GM18498 (cell line): ENCODE measurements at regions not wholly inside any gene's neighbourhood (a gene's known extent, or its start where the extent isn't known, plus 50 kb on each side); places are given as distances from the start of the nearest gene placed in this dataset.

Experiments used
- ATAC-seq: cut with Tn5 transposase; IDR thresholded peaks from one replicate; pipeline ENCODE4 v1.9.1; 2021; ENCODE audit warnings: mild to moderate bottlenecking, moderate library complexity; ENCODE audit not compliant: unreplicated experiment

DNA sequence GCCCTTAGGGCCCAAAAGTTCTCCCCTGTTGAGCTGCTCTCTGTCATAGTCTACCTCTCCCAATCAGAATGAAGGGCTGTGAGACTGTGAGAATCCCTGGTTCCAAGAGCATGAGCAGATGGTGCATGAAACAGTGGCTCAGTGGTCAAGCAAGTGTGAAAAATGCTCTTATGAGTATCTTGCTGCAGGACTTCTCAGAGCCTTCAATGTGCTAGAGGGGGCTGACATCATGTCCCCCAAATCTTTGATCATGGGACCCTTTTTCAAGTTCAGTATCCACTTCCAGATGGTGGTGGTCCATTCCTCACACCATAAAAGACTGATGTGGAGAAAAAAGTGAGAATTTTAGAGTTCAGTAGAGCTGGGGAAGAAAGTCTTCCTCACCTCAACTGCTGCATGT is 265.3 kb upstream of the HABP2 start:
- no peak for ATAC-seq

DNA sequence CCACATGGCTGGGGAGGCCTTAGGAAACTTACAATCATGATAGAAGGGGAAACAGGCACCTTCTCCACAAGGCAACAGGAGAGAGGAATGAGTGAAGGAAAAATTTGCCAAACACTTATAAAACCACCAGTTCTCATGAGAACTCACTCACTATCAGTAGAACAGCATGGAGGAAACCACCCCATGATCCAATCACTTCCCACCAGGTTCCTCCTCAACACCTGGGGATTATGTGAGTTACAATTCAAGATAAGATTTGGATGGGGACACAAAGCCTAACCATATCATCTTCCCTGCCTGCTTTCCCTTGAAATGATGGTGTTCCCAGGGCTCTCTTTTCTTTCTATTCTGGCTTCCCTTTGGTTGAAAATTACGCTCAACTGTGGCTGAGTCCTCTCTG is 262.7 kb upstream of the HABP2 start:
- ATAC-seq, result no peak

DNA sequence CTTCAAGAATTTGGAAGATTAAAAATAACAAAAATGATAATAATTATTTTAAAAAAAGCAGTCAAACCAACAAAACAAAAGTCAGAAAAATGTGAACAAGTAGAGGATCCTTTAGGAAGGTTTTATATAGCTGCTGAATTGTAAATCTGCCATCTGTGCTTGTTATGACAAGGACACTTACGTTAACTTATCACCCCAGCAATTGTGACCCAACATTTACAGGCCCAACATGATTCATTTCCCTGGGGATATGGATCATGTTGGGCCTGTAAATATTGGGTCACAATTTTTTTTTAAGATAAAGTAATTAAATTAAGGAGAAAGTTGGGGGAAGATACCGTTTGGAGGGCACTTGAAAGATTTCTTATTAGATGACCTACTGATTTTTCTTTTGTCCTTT is 261.4 kb upstream of the HABP2 start:
- no peak for ATAC-seq

DNA sequence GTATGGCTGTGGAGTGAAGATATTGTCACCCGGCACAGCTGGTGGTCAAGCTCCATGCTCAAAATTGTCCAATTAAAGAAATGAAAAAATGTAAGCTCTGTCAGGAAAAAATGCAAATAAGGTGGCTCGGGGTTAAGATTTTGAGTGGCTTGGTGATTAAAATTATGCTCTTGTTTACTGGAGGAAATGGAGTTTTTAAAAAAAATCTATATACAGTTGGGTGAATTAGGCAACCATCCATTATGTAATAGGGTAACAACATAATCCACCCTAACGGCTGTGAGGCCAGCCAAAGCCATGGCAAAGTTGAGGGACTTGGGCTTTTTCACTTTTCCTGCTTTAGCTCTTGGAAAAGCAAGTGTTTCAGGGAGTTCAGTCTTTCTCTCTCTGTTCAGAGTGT is 260.8 kb upstream of the HABP2 start:
- no peak for ATAC-seq

DNA sequence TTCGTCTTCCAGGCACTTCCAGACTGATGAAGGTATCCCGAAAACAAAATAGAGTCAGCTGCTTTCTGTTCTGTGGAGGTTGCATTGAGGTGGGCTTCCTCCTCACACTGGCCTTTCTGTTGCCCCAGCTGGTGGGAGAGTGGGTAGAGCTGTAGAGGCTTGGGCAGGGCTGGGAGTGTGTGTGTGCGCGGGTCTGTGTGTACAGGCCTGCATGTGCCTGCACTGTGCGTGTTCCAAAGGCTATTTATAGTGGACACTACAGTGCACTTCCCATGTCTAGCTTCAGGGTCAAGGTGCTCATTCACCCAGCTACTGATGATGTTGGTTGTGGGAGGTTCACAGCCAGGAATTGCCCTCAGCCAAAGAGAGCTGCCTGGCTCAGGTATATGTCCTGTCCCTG is 260.1 kb upstream of the HABP2 start:
- ATAC-seq, result no peak

DNA sequence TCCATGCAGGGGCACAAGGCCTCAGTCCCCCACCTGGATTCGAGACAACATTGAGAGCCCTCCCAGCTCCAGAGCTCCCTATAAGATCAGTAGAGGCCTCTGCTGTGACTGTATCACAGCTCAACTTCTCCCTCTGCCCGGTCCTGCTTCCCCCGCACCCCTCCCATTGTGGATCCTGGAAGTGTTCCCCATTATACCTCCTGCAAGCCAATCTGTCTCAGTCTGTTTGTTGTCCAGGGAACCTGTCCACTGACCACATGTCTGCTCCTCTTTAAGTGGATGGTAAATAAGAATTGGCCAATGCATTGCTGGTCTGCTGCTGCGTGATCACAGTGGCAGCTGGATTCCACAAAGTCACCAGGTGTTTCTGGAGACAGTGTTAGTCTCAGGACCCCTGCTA is 259.7 kb upstream of the HABP2 start:
- no peak for ATAC-seq

DNA sequence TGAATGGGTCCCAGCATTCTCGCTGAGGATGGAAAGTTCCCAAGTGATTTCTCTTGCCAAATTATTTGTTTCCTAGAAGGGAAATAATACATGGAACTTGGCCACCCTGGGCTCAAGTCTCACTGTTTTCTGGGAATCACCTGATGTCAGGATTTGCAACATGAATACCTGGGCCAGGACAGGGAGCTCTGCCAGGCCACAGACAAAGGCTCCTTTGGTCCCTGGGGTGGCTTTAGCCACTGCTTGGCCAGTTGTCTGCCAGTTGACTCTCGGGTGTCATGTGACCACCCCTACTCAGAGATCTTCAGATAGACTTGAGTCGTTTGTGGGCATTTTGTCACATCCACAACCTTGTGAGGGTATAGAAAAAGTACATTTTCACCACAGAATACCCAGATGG is 258.0 kb upstream of the HABP2 start:
- ATAC-seq, result no peak

DNA sequence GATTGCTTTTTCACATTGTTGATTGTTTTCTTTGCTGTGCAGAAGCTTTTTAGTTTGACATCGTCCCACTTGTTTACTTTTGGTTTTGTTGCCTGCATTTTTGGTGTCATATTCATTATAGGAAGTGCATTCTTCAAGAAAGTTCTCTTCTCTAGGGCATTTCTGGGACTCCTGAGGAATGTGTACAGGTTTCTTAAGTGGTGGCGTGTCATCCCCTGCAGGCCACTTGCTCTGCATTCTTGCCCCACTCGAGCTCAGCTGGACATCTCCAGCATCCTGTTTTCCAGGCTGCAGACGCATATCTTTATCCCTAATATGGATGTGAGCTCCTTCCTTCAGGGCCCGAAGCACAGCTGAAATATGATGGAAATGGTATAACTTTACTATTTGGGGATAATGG is 255.6 kb upstream of the HABP2 start:
- no peak for ATAC-seq

DNA sequence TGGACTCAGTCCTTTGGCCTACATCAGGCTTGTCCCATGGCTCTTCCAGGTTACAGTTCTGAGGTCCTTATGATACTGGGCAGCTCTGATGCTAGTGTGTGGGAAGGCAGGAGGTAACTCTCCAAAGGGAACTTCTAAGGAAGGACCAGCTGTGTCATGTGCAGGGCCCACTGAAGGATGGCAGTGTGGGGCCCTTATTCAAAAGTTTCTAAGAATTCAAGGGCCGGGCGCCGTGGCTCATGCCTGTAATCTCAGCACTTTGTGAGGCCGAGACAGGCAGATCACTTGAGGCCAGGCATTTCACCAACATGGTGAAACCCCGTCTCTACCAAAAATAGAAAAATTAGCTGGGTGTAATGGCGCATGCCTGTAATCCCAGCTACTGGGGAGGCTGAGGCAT is 254.2 kb upstream of the HABP2 start:
- ATAC-seq, result no peak

DNA sequence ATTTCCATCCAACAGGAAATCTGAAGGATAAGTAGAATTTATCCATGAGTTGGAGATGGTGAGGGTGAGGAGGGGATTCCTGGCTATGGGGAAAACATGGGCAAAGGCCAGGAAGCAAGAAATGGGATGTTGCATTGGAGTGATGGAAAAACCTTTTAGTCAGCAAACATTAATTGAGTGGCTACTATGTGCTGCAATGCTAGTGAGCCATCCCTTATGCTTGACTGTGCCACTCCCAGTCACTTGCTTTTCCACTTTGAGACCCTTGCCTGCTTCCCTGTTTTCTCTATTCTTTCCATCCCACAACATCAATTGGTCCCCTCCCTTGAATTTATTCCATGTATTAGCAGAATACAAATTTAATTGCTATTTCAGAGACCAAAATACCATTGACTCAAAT is 252.7 kb upstream of the HABP2 start:
- ATAC-seq, result no peak

DNA sequence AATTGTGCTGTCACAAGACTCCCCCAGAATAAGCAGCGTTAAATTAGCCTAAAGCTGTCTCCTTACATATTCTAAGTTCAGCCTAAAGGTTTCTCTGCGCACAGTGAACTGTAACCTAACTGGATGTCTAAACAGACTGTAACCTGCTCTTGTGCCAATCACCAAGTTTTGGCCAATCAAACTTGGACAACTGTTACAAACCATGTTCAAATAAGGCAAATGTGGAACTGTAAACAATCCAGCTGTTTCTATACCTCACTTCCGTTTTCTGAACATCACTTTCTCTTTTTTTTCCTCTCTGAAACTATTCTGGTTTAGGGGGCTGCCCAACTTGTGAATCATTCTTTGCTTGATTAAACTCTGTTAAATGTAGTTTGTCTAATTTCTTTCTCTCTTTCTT is 252.2 kb upstream of the HABP2 start:
- no peak for ATAC-seq

DNA sequence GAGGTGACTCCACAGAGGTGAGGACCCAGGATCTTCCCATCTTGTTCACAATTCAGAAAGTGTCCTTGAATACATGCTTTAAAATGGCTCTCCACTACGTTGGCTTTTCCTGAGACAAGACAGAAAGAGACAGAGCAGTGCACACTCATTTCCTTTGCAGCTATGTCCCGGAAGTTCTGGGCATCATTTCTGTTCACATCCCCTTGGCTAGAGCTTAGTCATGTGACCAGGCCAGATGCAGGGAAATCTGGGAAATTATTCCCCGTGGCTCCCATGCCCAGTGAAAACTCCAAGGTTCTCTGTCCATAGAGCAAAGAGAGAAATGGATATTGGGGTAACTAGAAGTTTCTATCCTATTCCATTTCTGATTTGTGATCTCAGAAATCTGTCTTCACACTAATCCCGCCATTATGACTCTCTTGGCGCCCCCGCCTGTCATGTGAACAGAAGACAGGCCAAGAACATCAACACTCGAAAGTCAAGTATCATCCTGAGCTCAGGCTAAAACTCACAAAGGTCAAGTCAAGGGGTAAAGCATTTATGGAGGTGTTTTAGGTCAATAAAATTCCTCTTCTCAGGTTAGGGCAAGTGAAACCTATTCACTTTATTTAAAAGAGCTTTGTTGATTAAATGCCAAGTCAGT is 251.4 kb upstream of the HABP2 start:
- no peak for ATAC-seq

DNA sequence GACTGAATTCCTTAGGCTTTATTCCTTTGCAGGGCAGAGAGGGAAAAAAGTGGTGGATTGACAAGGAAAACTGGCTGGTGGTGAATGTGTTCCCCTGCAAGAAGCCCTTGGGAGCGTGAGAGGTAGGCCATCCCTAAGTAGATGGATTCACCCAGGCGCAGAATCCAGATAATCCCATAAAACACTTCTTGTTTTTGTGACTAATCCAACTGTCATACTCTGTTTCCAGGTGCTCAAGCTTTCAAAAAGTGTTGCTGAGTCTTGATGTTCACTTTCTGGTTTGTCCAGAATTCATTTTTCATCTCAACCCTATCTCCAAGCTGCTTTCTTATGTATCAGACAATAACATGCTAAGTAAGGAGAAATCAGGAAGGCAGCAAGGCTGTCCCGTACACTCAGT is 250.8 kb upstream of the HABP2 start:
- ATAC-seq, result no peak

DNA sequence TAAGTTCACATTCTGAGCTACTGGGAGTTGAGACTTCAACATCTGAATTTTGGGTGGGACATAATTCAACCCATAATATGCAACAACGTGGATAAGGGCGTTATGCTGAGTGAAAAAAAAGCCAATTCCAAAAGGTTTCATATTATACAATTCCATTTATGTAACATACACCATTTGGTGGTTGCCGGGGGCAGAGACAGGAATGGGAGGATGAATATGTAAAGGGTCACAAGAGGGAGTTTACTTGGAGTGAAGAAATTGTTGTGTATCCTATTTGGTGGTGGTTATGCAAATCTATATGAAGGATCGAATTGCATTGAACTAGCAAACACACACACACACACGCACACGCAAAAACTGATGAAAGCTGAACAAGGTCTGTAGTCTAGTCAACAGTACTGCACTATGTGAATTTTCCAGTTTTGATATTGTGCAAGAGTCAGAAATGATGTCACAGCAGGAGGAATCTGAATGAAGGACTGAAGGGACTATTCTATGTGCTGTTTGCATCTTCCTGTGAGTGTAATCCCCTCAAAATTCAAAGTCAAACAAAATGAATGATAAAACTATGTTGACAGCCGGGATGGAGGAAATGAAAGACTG is 249.2 kb upstream of the HABP2 start:
- no peak for ATAC-seq

DNA sequence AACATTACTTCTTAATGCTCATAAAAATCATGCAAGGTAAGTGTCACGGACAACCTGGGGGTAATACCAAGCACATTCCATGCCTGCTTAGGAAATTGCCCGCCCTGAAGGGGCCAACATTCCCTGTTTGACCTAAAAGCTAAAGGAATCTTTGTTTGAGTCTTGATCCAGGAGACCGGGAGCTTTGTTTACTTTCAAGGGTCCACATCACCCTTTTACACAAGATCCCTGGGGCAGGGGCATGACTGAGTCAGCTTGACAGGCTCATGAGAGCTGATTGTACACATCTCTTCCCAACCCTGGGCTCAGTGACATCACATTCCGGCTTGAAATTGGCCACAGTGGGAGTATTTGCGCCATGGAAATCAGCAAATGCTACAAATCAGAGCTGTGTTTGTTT is 248.1 kb upstream of the HABP2 start:
- no peak for ATAC-seq

DNA sequence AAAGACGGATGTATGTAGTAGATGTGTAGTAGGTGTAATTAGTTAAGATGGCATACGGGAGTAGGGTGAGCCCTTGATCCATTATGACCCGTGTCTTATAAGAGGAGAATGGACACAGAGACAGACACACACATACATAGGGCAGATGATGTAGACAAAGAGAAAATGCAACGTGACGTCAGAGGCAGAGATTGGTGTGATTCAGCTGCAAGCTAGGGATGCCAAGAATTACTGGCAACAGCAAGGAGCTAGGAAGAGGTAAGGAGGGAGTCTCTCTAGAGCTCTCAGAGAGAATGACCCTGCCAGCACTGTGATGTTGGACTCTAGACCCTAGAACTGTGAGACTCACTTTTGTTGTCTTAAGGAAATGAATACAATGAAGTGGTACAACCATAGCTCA is 247.0 kb upstream of the HABP2 start:
- ATAC-seq, result no peak

DNA sequence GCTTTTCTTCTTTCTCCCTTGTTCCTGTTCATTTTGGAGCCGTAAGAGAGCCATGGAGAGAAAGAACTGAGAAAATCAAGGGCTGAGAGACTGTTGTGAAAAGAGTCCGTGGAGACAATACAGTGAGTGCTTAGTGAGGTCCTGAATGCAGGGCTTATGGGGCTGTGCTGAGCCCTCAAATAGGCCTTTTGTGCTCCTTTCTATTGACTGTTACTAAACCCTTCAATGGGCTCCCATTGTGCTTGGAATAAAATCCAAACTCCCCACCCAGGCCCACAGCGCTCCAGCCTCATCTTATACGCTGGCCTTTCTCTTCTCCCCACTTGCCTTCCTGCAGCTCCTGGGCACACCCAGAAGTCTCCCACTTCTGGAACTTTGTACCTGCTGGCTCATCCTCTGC is 243.1 kb upstream of the HABP2 start:
- ATAC-seq, result no peak

DNA sequence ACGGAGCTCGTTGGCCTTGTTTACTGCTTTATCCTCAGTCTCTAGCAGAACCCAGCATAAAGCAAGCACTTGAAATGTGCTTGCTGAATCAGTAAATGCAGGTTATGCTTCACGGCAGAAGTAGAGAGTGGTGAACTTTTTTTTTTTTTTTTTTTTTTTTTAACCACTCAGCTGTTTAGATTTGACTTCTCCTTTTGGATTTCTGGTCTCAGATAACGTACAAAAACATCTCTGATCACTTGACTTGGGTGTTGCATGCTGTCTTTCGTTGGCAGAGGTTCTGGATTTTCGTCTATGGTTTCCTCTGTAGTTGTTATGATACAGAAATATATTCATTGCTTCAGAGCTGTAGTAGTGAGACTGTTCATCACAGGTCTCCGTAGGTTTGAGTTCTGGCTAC is 242.5 kb upstream of the HABP2 start:
- no peak for ATAC-seq

DNA sequence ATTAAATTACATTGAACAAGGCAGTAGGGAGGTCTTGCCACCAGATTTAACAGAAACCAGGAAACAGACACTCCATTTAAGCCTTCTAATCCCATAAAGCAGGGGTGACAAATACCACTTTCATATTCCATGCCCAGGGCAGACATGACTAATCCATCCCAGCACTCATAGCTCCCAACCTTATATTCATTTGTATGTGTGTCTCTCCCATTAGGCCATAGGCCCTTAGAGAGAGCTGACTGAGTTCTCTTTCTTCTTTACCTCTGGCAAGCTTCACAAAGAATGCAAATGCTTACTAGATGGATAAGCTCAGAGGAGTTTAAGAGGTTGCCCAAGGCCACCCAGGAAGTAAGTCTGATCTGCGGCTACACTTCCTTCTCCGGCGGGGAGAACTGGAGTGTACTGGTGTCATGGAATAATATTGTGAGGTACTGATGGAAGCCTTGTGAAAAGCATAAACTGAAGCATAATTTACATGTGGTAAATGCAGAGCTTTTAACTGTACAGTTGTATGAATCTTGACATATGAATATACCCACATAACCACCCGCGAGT is 239.7 kb upstream of the HABP2 start:
- no peak for ATAC-seq

DNA sequence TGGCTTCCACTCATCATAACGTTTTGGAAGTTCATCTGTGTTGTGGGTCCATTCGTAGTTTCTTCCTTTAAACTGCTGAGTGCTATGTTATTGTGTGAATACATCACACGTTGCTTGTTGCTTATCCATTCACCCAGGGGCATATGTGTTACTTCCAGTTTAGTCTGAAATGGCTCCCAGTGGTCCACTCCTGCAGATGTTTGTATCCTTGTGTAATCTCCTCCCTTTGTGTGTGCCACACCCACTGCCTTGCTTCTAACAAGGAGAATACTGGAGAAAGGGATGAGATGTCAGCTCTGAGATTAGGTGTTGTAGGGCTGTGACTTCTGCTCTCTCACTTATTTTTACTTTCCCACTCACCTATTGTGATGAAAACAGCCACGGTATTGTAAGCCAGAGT is 239.1 kb upstream of the HABP2 start:
- ATAC-seq, result no peak

DNA sequence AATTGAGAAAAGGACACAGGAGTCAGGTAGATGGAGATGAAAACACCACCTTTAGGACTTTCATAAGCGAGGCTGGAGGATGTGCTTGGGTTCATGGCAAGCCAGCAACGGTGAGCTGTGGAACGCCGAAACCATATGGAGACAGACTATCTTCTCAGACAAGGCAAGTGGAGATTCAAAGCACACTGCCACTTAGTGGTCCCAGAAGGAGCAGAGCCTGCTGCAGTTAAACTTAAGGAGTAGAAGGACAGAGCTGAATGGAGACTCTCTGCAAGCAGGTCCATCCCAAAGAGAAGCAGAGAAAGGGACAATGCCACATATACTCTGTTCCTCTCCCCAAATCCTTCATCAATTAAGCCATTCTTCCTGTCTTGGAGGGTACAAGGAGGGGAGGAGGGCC is 236.3 kb upstream of the HABP2 start:
- no peak for ATAC-seq

DNA sequence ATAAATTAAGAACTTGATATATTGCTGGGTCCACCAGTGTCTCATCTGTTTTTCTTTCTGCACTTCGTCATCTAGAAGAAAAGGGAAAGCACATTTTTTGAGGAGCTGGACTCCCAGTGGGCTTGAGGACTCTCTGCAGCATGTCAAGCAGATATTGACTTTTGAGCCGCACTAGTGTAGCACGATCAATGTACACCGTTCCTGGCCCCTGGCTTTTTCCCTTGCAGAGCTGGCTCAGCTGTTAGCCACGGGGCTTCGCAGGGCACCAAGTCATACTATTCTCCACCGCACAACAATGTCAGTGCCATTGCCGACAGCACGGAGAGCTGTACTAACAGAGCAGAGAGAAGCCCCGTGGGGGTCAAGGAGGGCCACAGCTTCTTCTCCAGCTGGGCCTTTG is 235.4 kb upstream of the HABP2 start:
- ATAC-seq, result no peak

DNA sequence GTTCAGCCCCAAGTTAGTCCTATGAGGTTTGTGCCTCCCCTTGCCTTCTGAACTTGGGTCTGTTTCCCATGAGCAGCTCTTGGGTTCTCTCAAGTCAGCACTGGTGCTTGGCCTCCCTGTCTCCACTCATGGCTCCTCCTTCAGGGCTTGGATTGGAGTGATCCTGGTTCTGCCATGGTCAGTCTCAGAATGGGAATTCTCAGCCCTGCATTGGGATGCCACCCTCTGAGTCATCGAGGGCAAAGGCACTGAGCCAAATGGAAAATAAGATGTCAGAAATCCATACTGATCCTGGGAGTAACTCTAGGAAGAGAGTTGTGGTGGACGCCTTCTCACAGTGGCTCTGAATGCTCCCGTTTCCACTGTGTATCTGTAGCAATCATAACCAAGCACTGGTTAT is 233.4 kb upstream of the HABP2 start:
- ATAC-seq, result no peak
